Right lobe of liver (tissue), 6 donors: ENCODE measurements at regions not wholly inside any gene's neighbourhood (a gene's known extent, or its start where the extent isn't known, plus 50 kb on each side); places are given as distances from the start of the nearest gene placed in this dataset.

Experiments used
- ATAC-seq, 4 donors: fragments of 200-7000 bp; cut with Tn5 transposase; one replicate each; pipeline ENCODE4 v1.9.1; 2020; ENCODE audit warnings: mild to moderate bottlenecking in 4 of 4, moderate library complexity in 4 of 4
- DNase-seq, 3 donors: peaks; one replicate each; pipeline ENCODE4 v3.0.0-alpha.2; 2020
- H3K27ac ChIP-seq, 3 donors: fragments of 200-600 bp; one replicate each; pipeline ENCODE4 v1.8.0; 2022
- H3K27me3 ChIP-seq, 2 donors: fragments of 200-600 bp; one replicate each; pipeline ENCODE4 v1.8.0; 2022
- H3K36me3 ChIP-seq, 4 donors: fragments of 200-600 bp; sonication (generic) in 1 of 4; one replicate each; pipeline versions ENCODE4 v1.5.1 to v1.8.0; 2017 to 2022; ENCODE audit warnings: control low read depth in 1 of 4
- H3K4me1 ChIP-seq, 4 donors: fragments of 200-600 bp; sonication (generic) in 1 of 4; one replicate each; pipeline versions ENCODE4 v1.5.1 to v1.8.0; 2017 to 2022; ENCODE audit warnings: control low read depth in 1 of 4
- H3K4me3 ChIP-seq, 3 donors: fragments of 200-600 bp; one replicate each; pipeline ENCODE4 v1.8.0; 2022
- H3K9me3 ChIP-seq, 4 donors: fragments of 200-600 bp; sonication (generic) in 1 of 4; one replicate each; pipeline versions ENCODE4 v1.5.1 to v1.8.0; 2017 to 2022; ENCODE audit warnings: control low read depth in 1 of 4
- CTCF ChIP-seq, 4 donors: fragments of 200-600 bp in 3 of 4; fragments of 450-650 bp in 1 of 4; IDR thresholded peaks; one replicate each; pipeline versions ENCODE4 v1.5.1 to v1.8.0; 2016 to 2022; ENCODE audit warnings: antibody characterized with exemption in 4 of 4, mild to moderate bottlenecking in 2 of 4
- POLR2A ChIP-seq: fragments of 450-650 bp; IDR thresholded peaks from one replicate; pipeline ENCODE4 v1.6.1; 2017; ENCODE audit warnings: antibody characterized with exemption, mild to moderate bottlenecking
- WGBS: methylation state at CpG from one replicate; pipeline ENCODE4 v1.1.6; 2018; ENCODE audit warnings: low coverage, low lambda C conversion rate; ENCODE audit not compliant: insufficient coverage; ENCODE audit errors: missing lambda C conversion rate; 5-methylcytosine and 5-hydroxymethylcytosine counted together
- intact Hi-C, 2 donors: fragments of 100-400 bp; cut with DNase I; formaldehyde crosslinking; loops; one replicate each; pipeline versions ENCODE4 v1.11.2 to v1.14.1; 2022
- donor health status: DM: no; HTN: yes; CAD: no.
- donor health status: DM: no; HTN: no; CAD: no.
- donor health status: DM: no; HTN: no; CAD: no.
- donor health status: DM: no; HTN: yes; CAD: no.
- donor health status: DM: no; HTN: yes; CAD: no.

GRCh38 chr6:9496837-9497236 lies 918.0 kb downstream of the TFAP2A start:
- Histone ChIP-seq H3K4me3 (no peak overlapping the region), H3K36me3 (no peaks in the 10 kb centered on the region), H3K9me3 (no peaks in the 10 kb centered on the region), H3K27me3 (peaks cover 0 to 5% of the 10 kb centered on the region in 2 donors), H3K27ac (no peak overlapping the region), H3K4me1 (no peaks in the 10 kb centered on the region)
- WGBS = 60% methylated on average over 6 of the region's 6 CpGs
- TF ChIP-seq CTCF (IDR thresholded peaks at IDR 0.05) (no peak), POLR2A (no peak)
- intact Hi-C loops = no loop called here
- DNase-seq (no peak), ATAC-seq (no peak)

GRCh38 chr6:9494864-9495263 lies 920.0 kb downstream of the TFAP2A start:
- 40% methylated on average over 1 of the region's 1 CpG for WGBS
- DNase-seq (no peak), ATAC-seq (no peak)
- Histone ChIP-seq H3K27ac (no peak overlapping the region), H3K4me3 (no peak overlapping the region), H3K27me3 (peaks cover 0 to 5% of the 10 kb centered on the region in 2 donors), H3K36me3 (no peaks in the 10 kb centered on the region), H3K4me1 (no peaks in the 10 kb centered on the region), H3K9me3 (no peaks in the 10 kb centered on the region)
- no peak for TF ChIP-seq POLR2A
- intact Hi-C loops = no loop called here

DNA sequence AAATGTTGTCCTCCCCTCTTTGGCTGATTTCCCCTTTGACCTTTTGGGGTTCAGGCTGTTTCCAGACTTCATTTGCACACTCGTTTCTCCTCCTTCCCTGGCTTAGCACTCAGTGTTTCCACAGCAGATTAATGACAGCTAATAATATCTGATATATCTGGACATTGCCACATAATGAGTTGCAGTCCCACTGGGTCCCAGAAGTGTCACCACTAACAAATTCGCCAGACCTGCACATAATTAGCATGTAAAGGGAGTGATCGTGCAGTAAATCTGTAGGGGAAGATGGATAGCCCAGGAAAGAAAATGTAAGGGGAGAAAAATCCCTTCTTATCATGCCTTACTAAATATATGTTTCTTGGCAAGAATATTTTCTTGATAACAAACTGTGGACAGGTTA lies 922.1 kb downstream of the TFAP2A start:
- Histone ChIP-seq H3K4me3 (no peak overlapping the region), H3K27me3 (peaks cover 0 to 5% of the 10 kb centered on the region in 2 donors), H3K36me3 (no peaks in the 10 kb centered on the region), H3K9me3 (no peaks in the 10 kb centered on the region), H3K27ac (no peak overlapping the region), H3K4me1 (no peaks in the 10 kb centered on the region)
- DNase-seq (no peak), ATAC-seq (no peak)
- no peak for TF ChIP-seq POLR2A
- TF ChIP-seq CTCF (IDR thresholded peaks at IDR 0.05) = no peak
- WGBS = 38% methylated on average over 3 of the region's 3 CpGs
- intact Hi-C loops = no loop called here

DNA sequence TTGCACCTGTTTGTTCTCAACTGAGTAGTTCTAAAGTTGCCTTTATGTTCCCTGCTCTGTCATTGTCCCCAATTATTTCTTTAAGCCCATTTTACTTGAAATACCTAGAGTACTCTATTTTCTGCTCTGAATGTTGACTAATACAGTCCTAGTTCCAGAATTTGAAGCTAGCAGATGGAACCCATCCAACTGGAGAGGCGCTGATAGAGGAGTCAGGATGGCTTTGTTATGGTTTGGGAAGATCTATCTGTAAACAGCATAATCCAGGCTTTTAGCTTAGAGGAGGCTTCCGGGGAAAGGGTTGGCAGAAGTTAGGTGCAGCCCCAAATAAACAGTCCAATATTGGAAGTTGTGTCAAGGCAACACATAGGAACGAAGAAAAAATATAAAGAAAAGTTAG lies 927.7 kb downstream of the TFAP2A start:
- TF ChIP-seq CTCF (IDR thresholded peaks at IDR 0.05) (no peak), POLR2A (no peak)
- Histone ChIP-seq H3K27me3 (no peaks in the 10 kb centered on the region), H3K4me3 (no peak overlapping the region), H3K36me3 (no peaks in the 10 kb centered on the region), H3K9me3 (no peaks in the 10 kb centered on the region), H3K27ac (no peak overlapping the region), H3K4me1 (no peaks in the 10 kb centered on the region)
- ATAC-seq (no peak), DNase-seq (no peak)
- intact Hi-C loops = no loop called here
- 45% methylated on average over 3 of the region's 3 CpGs for WGBS

GRCh38 chr6:9485992-9486391 lies 928.9 kb downstream of the TFAP2A start:
- ATAC-seq = no peak
- WGBS = 56% methylated on average over 4 of the region's 4 CpGs
- H3K36me3 ChIP-seq = no peaks in the 10 kb centered on the region
- intact Hi-C loops = no loop called here
- no peak overlapping the region for H3K27ac ChIP-seq
- H3K27me3 ChIP-seq = no peaks in the 10 kb centered on the region
- H3K4me3 ChIP-seq = no peak overlapping the region
- H3K9me3 ChIP-seq = no peaks in the 10 kb centered on the region
- H3K4me1 ChIP-seq = no peaks in the 10 kb centered on the region
- DNase-seq = no peak
- TF ChIP-seq POLR2A (no peak), CTCF (IDR thresholded peaks at IDR 0.05) (no peak)
